ENCODE measurements at regions not wholly inside any gene's neighbourhood (a gene's known extent, or its start where the extent isn't known, plus 50 kb on each side); places are given as distances from the start of the nearest gene placed in this dataset.

DNA sequence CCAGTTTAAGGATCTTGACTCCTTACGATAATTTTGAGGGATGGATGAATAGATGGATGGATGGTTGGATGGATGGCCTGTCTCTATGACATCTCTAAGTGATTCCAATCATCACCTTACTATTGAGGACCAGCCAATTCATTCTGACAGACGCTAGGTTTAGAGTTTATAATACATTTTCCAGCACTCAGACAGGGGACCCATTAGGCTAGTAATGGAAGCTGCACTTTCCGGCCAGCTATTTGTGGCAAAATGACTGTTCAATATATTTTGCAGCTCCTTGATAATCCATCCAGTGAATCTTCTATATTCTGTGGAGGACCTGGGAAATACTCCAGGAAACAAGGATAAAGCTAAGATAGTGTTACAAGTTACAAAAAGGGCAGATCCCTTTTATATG is 262.9 kb downstream of the TDRD15 start:
- intact Hi-C loops (cut with micrococcal nuclease) = no loop called here

DNA sequence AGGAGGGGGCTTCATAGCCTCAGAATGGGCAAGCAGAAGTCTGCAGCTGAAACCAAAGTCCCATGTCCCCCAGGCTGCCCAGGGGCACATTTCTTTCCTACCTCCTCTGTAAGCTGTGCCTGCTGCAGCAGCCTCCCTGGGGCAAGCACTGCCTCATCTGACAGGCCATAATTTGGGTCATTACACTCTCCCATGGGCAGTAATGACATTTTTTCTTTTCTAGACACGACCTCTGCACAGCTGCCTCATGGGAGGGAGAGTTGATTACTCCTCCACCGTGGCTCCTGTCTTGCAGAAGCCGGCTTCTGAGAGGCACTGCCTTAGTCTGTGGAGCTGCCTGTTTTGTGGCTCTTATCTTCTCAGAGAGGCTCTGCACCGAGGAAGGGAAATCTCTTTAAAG is 268.9 kb downstream of the TDRD15 start:
- intact Hi-C loops (cut with micrococcal nuclease) = no loop called here

DNA sequence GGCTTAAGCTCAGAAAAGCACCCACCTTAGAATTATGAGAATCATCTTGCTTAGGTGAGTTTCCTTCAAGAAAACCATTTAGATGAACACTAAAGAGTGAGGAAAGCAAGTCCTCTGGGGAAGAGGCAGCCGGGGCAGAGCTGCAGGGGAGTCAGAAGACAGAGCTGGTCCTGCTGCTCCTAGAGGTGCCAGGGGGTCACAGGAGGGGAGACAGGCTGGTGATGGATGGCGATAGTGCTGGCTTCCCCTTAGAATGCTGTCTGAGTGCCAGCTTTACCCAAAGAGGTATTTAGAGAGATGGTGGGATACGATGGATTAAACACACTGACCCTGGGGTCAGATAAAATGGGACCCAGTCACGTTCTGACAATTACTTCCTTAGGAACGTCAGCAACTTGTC is 269.4 kb downstream of the TDRD15 start:
- intact Hi-C loops (cut with micrococcal nuclease) = no loop called here

DNA sequence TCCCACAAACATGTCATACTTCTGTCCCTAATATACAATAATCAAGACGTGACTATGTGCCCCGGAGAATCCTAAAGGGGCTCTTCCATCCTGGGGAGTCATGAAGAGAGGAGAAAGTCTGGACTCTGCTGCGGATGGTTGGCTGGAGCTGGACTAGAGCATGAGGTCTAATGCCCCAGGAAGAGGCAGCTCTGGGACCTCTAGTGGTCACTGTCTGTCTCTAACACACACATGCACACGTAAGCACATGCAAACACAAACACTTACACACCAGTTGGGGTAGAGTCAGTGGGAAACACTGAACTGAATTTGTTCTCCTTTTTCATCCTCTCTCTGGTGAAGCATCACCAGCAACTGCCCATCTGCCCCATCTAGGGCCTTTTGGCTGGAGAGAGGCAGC is 271.6 kb downstream of the TDRD15 start:
- intact Hi-C loops (cut with micrococcal nuclease) = no loop called here

DNA sequence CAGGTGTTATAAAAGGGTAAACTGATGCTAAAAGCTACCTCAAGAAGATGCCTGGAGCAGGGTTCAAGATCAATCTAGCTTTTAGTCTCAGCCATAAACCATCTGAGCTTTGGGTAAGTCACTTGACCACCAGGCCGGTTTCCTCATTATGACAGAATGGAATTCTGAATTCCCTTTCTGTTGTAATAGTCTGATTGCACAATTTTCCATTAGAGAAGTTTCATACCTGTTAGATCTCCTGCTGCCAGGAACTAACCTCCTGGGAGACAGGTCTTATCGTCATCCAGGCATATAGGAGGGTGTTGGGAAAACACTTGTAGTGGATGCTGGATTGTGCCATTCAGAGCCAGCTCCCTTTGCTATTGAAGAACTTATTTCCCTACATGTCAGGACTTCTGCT is 272.5 kb downstream of the TDRD15 start:
- intact Hi-C loops (cut with micrococcal nuclease) = no loop called here

DNA sequence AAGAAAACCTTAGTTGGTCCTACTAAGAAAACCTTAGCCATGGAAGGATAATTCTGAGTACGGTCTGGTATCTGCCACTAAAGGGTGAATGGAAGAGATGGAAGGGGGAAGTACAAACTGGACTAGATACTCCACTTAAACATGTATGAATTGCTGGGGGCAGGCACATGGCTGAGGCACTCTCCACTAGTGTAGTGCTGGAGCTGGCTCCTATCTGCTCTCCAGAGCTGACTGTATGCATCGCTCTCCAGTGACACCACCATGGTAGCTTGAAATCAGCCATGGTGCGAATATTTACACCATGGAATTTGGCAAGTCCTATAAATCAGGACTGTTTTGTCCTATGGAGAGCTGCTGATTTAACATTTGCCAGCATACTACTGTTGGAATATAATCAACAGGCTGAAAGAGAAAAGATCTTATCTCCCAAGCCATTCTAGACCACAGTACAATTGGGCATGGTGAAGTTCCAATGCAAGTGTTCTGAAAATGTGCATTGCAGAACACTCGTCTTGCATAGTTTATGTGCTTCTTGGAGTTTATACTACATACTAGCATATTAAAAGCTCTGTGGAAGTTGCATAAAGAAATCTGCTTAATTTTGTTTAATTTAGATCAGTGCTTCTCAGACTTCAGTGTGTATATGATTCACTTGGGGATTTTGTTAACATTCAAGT is 277.4 kb downstream of the TDRD15 start:
- intact Hi-C loops (cut with micrococcal nuclease) = no loop called here

DNA sequence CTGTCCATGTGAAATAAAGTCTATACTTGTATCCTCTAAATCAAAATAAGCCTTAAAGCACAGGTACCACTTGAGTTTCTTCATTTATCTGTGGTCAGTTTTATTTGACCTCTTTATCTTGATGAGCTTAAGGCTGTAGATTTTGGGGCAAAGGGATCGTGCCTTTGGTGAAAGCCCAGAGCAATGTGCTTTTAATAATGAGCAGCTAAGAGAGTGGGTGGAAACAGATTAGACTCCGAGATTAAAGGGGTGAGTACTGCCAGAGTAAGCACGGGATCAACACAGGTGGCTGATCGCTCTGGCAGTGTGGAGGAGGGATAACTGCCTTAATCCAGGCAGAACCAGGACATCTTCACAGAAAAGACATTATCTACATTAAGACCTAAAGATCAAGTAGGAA is 280.4 kb downstream of the TDRD15 start:
- intact Hi-C loops (cut with micrococcal nuclease) = no loop called here

DNA sequence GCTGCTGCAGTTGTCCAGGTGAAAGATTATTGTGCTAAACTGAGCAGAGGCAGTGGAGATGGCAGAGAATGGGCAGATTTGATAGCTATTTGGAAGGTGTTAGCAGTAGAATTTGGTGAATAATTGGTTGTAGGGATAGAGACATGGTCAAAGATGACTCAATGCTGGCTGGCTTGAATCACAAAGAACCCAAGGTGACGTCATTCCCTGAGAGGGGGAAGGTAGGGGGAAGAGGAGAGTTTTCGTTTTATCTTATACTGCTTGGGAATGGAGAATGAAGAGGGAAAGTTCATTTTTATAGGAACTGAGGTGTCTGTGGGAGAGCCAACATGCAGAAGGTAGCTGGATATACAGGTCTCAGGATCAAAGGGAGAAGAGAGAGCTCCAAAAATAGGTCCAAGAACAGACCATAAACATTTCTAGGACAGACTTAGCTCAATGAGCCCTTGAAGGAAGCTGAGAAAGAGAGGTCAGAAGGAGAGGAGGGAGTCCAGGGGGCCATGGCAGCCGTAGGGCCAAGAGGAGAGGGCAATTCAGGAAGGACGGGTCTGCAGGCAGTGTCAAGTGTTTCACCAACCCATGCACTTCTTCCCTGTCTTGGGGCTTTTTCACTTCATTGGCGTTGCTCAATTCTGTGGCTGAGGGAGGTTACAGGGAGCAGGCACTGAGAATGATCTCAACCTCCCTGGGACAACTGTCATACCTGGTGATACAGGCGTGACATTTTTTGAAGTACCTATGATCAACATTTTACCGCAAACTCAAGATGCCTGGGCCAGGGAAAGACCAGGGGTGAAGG is 281.3 kb downstream of the TDRD15 start:
- intact Hi-C loops (cut with micrococcal nuclease) = no loop called here

DNA sequence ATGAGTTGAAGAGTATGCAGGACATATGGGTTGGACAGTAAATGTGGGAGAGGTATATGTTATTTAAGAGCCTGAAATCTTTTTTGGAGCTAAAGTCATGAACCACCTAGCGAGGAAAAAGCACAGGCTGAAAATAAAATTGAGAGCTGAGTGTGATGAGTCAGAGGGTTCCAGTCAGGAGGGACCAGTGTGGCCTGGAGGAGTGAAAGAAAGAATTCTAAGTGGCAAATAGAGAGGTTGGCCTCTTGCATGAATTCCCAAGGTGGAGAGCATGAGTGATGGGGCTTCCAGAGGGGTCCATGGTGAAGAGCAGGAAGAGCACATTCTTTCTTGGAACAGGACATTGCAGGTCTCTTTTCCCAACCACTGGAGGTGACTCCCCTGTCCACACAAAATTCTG is 282.6 kb downstream of the TDRD15 start:
- intact Hi-C loops (cut with micrococcal nuclease) = no loop called here

DNA sequence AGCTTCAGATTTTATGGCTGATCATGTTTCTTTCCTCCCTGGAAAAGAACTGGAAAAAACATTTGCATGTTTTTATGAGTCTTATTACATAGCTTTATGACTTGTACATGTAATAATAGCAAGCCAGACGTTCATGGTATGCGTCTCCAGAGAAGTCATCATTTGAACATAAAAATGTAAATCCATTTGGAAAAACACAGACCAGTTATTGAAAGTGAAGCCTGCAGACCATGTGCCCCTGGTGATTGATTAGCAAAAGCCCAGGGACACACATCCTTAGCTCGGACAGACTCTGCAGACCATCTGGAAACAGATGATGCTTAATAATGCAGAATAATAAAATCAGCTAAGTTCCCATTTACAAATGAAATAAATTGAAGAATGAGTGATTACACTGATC is 283.1 kb downstream of the TDRD15 start:
- intact Hi-C loops (cut with micrococcal nuclease) = no loop called here

DNA sequence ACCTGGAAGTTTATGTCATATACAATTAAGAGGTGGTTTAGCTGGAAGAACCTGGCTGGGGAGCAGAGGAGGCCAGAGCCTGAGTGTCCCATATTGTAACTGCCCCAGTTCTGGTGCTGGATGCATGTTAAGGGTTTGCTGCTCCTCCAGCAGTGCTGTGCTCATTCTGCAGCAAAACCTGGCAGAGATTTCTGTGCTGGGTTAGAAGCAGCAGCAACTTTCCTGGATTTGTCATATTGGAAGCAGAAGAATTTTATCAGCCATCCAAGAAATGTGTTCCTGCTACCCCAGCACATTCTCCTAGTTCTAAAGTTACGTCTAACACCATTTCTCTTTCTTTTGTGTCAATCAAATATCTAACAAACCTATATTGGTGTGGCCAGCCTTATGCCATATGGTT is 284.1 kb downstream of the TDRD15 start:
- intact Hi-C loops (cut with micrococcal nuclease) = no loop called here

DNA sequence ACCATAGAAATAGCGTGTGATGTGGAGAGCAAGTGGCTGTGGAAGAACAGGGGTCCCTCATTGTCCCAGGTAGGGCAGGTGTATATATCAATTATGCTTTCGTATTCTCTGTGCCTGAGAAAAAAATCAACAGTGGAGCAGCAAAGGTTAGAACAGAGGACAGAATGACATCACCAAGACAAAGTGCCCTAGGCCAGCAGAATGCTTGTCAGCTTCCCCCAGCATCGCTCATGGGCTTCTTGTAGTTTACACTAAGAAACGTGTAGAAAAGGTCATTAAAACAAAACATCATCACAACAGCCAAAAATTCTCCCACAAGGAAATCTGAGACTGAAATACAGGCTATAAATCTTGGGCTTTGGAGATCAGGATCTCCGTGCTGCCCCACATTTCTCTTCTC is 288.0 kb downstream of the TDRD15 start:
- intact Hi-C loops (cut with micrococcal nuclease) = no loop called here

DNA sequence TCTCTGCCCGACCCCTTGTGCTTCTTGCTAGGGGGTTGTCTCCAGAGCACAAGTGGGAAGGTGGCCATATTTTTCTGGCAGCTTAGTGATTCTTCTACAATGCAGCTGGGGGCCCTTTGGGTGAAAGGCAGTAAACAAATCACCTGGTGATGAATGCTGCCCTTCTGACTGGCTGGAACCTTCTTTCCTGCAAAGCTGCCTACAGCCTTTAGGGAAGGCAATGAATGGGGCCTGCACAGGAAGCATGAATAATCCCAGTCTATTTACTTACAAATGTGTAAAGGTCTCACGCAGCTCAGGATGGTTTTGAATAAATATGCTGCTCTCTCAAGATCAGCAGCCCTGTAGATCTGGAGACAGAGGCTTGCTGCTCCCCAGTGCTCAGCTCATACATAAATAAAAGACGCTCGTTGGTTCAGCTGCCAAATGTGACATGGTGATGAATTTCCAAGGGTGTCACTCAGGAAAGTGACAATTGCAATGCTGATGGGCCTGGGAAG is 289.2 kb downstream of the TDRD15 start:
- intact Hi-C loops (cut with micrococcal nuclease) = no loop called here

DNA sequence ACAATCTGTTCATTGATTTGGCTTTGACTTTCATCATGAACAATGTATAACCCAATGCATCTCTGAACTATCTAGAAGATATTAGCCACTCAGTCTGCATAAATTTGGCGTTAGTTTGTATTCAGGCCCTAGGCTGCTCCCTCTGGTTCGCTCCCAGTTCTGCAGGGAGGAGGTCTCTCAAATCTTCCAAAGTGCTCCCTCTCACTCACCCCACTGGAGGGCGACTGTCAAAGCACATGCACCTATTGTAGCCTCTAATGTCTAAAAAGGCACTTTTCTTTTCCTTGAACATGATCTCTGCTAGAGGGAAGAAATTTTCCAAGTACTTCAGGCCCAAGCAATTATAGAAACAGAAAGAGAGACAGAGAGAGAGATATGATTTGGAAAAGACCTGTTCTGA is 291.5 kb downstream of the TDRD15 start:
- intact Hi-C loops (cut with micrococcal nuclease) = no loop called here

DNA sequence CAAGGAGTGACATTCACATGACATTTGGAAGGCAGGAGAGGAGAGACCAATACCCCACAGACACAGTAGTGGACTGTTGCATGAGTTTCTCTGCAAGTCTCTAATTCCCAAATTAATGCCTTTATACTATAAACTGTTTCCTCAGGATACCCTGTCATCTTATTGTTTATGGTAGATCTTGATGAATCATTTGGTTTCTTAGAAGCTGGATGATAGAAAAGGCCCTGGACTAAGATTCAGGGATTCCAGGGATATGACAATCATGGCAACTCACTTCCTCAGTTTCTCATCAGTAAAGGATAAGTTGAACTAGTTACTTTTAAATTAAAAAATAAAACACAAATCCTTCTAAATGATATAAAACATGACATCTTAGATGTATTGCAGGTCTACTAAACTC is 292.5 kb downstream of the TDRD15 start:
- intact Hi-C loops (cut with micrococcal nuclease) = no loop called here

DNA sequence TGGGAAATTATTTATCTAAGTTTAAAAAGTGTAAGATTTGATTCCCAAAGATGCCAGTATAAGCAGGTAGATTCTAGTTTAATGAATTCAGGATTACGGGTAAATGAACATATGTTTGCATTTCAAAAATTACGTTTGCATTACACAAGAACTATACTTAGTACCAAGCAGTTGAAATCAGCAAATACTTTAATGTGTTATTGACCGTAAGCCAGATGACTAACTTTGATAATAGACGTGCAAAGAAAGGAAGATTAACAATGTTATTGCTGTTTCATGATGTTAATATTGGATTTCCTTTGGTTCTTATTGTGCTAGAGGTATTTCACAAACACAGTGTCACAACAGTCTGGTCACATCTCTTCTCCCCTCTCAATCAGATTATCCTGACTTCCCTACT is 294.7 kb downstream of the TDRD15 start:
- intact Hi-C loops (cut with micrococcal nuclease) = no loop called here

DNA sequence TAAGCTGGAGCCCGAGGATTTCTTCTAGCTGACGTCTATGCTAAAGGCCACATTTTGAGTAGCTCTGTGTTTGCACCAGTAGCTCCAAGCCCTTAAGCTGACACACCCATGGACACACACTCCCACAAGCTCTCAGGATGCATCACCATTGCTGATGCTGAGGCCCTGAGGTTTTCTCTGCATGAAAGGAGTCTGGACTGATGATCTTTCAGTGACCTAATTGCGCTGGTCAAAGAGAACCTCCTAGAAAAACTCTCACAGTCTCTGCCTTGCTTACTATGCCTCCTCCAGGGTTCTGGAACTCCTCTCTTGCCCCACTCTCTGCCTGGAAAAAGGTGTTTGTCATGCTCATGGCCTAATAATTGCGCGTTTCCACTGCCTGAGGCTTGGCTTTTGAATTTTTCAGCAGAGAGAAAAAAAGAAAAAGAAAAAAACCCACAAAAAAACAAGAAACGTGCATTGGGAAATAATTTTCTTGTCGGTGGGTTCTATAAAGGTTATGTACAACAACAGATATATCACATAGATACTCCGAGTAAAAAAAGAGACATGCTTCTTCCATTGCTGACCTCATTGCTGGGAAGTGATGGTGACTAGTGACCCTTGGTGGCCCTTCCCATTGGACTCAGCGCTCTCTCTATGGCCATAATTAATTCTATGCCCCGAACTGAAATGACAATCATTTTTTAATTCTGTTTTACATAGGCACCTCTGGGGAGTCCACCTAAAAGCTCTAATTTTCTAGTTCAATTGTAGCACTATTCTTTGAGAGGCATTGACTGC is 297.0 kb downstream of the TDRD15 start:
- intact Hi-C loops (cut with micrococcal nuclease) = no loop called here

DNA sequence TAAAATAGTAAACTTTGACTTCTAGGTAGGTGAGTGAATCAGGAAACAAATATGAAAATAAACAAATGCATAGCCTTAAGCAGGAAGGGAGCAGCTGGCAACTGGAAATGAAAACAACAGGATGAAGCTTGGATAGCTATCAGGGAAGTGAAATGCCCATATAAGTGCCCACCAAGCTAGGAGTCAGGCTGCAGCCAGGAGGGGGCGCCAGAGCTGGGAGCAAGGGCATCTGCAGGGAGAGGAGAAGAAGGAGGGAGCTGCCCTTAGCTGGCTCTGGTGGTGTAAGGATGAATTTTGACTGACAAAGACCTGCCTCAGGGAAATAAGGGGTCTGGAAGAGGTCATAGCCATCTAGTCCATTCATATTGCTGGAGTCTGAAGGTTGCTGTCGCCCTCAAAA is 298.3 kb downstream of the TDRD15 start:
- intact Hi-C loops (cut with micrococcal nuclease) = no loop called here

DNA sequence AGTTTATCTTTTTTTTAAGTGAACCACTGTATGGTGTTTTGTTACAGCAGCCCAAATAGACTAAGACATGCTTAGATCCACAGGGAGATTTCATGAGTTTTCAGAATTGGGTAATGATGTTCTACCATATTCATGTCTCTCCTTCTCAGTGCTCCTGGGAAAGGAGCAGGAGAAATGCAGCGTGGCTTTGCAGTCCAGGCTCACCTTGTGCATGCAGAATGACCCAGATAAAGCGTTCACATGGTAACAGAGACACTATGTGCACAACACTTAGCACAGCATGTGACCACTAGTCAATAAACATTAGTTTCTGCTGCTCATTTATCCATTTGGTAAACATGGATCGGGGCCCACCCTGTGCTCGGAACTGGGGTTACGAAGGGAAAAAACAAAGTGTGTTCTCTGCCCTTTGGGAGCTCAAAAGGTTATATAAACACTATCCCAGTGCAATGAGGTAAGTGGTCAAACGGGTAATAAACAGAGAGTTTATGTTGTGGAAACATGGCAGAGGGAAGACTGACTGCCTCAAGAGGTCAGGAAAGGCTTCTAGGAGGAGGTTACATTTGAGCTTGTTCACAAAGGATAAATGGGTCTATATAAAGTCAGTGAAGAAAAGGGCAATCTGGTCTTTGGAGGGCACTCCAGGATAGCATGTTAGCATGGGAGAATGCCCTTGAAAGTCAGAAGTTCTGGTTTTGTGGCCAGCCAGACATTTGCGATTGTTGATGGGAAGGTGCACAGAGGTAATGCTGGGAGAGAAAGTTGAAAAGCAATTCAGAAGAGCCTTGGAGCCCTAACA is 299.2 kb downstream of the TDRD15 start:
- intact Hi-C loops (cut with micrococcal nuclease) = no loop called here

DNA sequence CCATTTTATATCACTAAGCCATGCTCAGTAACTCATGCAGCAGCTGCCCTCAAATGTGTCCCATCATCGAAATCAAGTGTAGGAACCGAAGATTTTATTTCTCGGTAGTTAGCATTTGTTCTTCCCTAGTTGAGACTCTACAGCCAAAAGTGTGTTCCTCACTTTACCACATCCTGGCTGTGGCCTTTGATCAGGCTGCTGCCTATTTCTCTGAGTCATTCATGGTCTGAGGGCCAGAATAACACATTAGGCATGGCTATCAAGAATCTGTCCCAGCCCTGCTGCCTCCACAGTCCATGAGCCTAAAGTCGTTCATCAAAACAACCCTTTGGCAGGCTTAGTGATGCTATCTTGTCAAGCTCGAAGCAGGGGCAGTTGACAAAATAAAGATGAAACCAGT is 300.1 kb downstream of the TDRD15 start:
- intact Hi-C loops (cut with micrococcal nuclease) = no loop called here

DNA sequence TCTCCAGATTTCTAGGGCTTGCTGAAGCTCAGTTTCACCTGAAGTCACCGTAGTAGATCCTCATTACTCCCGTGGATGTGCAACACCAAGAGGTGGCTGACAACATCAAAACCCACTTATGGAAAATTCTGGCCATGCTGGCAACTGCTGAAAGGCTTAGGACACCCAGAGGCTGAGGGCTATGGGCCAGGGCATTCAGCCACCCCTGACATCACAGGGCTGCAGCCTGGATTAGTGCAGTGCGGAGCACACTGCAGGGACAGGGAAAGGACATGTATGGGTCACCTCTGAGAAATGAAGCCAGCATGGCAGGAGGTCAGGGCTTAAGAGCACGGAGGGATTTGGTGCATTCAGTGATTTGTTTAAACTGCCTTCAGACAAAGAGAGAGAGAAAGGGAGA is 300.6 kb downstream of the TDRD15 start:
- intact Hi-C loops (cut with micrococcal nuclease) = no loop called here
